Fibroblast of lung (primary cell): ENCODE measurements at regions not wholly inside any gene's neighbourhood (a gene's known extent, or its start where the extent isn't known, plus 50 kb on each side); places are given as distances from the start of the nearest gene placed in this dataset.

Experiments
- CTCF ChIP-seq, 2 donors: IDR thresholded peaks in 1 of 2; conservative IDR thresholded peaks in 1 of 2; 1 replicate in 1 of 2; 2 replicates in 1 of 2; pipeline ENCODE4 v1.5.1; 2011 to 2012; ENCODE audit warnings: low read length in 2 of 2, control low read depth in 1 of 2, inconsistent platforms in 1 of 2, low read depth in 1 of 2, mild to moderate bottlenecking in 1 of 2
- EZH2 ChIP-seq: IDR thresholded peaks from 2 replicates; pipeline ENCODE4 v1.5.1; 2012; ENCODE audit warnings: low read length, control low read depth, mild to moderate bottlenecking; ENCODE audit errors: missing control alignments

GRCh38 chrX:25721564-25721963 lies 416.6 kb upstream of the MAGEB18 start:
- TF ChIP-seq CTCF (conservative IDR thresholded peaks at IDR 0.05 in 1 of 2, IDR thresholded peaks at IDR 0.05 in 1 of 2; ENCODE audit: low read depth in 1 of 2, low read length in 2 of 2) (peak in 1 of 2 donors; percentile 39), EZH2 (no peak)
